Peyer's patch (tissue), 4 donors: ENCODE measurements at regions not wholly inside any gene's neighbourhood (a gene's known extent, or its start where the extent isn't known, plus 50 kb on each side); places are given as distances from the start of the nearest gene placed in this dataset.

ENCODE experiments used
- DNase-seq, 3 donors: peaks; one replicate each; pipeline ENCODE4 v3.0.0-alpha.2; 2017 to 2019
- H3K27ac ChIP-seq, 4 donors: fragments of 200-600 bp; sonication (generic); one replicate each; pipeline ENCODE4 v1.5.1; 2016 to 2019
- H3K27me3 ChIP-seq, 2 donors: fragments of 200-600 bp; sonication (generic); one replicate each; pipeline ENCODE4 v1.5.1; 2019
- H3K36me3 ChIP-seq, 3 donors: fragments of 200-600 bp; sonication (generic); one replicate each; pipeline ENCODE4 v1.5.1; 2016 to 2019
- H3K4me1 ChIP-seq, 4 donors: fragments of 200-600 bp; sonication (generic); one replicate each; pipeline ENCODE4 v1.5.1; 2016 to 2019
- H3K4me3 ChIP-seq, 4 donors: fragments of 200-600 bp; sonication (generic); 1 replicate in 3 of 4; 2 replicates in 1 of 4; pipeline ENCODE4 v1.5.1; 2016 to 2019; ENCODE audit warnings: mild to moderate bottlenecking in 1 of 4
- H3K9me3 ChIP-seq, 4 donors: fragments of 200-600 bp; sonication (generic); one replicate each; pipeline ENCODE4 v1.5.1; 2016 to 2019; ENCODE audit warnings: mild to moderate bottlenecking in 1 of 4
- CTCF ChIP-seq, 6 experiments: fragments of 450-650 bp in 4 of 6; fragments of 200-600 bp in 2 of 6; sonication (generic) in 1 of 6; IDR thresholded peaks; one replicate each; pipeline ENCODE4 v1.5.1; 2017 to 2019; ENCODE audit warnings: antibody characterized with exemption in 6 of 6, mild to moderate bottlenecking in 3 of 6, moderate library complexity in 1 of 6
- POLR2A ChIP-seq, 2 donors: fragments of 450-650 bp; IDR thresholded peaks; one replicate each; pipeline ENCODE4 v1.5.1; 2017; ENCODE audit warnings: antibody characterized with exemption in 2 of 2, mild to moderate bottlenecking in 2 of 2, moderate library complexity in 2 of 2

- TF ChIP-seq POLR2A (IDR thresholded peaks at IDR 0.05) (no peak), CTCF (IDR thresholded peaks at IDR 0.05) (no peak)
- DNase-seq = no peak
These were observed 133.8 kb upstream of the KCNH7 start for GRCh38 chr2:162972383-162972782.

GRCh38 chr2:162968306-162968705 is 129.7 kb upstream of the KCNH7 start:
- DNase-seq = no peak
- Histone ChIP-seq H3K4me1 (no peaks in the 10 kb centered on the region), H3K9me3 (no peaks in the 10 kb centered on the region), H3K4me3 (no peak overlapping the region), H3K27me3 (no peaks in the 10 kb centered on the region), H3K27ac (no peak overlapping the region), H3K36me3 (no peaks in the 10 kb centered on the region)
- no peak for TF ChIP-seq CTCF (IDR thresholded peaks at IDR 0.05)
- no peak for TF ChIP-seq POLR2A (IDR thresholded peaks at IDR 0.05)

More at GRCh38 chr2:162972383-162972782, 133.8 kb upstream of the KCNH7 start:
- no peaks in the 10 kb centered on the region for H3K36me3 ChIP-seq
- H3K4me1 ChIP-seq = no peaks in the 10 kb centered on the region
- H3K27ac ChIP-seq = no peak overlapping the region
- H3K4me3 ChIP-seq = no peak overlapping the region
- no peaks in the 10 kb centered on the region for H3K9me3 ChIP-seq
- H3K27me3 ChIP-seq = no peaks in the 10 kb centered on the region

- Histone ChIP-seq H3K9me3 (no peaks in the 10 kb centered on the region), H3K36me3 (no peaks in the 10 kb centered on the region), H3K27ac (no peak overlapping the region), H3K4me3 (no peak overlapping the region), H3K4me1 (no peaks in the 10 kb centered on the region), H3K27me3 (no peaks in the 10 kb centered on the region)
- TF ChIP-seq POLR2A (IDR thresholded peaks at IDR 0.05) = no peak
- no peak for DNase-seq
These were observed 129.2 kb upstream of the KCNH7 start for GRCh38 chr2:162967811-162968210.

- no peak for TF ChIP-seq POLR2A (IDR thresholded peaks at IDR 0.05)
- no peak for DNase-seq
- no peak overlapping the region for H3K4me3 ChIP-seq
These were observed 128.6 kb upstream of the KCNH7 start for GRCh38 chr2:162967147-162967546.

GRCh38 chr2:162965191-162965590 is 126.6 kb upstream of the KCNH7 start:
- H3K4me1 ChIP-seq = no peaks in the 10 kb centered on the region
- no peak overlapping the region for H3K4me3 ChIP-seq
- TF ChIP-seq POLR2A (IDR thresholded peaks at IDR 0.05) (no peak), CTCF (IDR thresholded peaks at IDR 0.05) (no peak)
- no peak overlapping the region for H3K27ac ChIP-seq
- no peaks in the 10 kb centered on the region for H3K27me3 ChIP-seq
- DNase-seq = no peak
- H3K9me3 ChIP-seq = no peaks in the 10 kb centered on the region
- no peaks in the 10 kb centered on the region for H3K36me3 ChIP-seq

More at GRCh38 chr2:162967147-162967546, 128.6 kb upstream of the KCNH7 start:
- no peak overlapping the region for H3K27ac ChIP-seq
- no peaks in the 10 kb centered on the region for H3K36me3 ChIP-seq
- H3K9me3 ChIP-seq = no peaks in the 10 kb centered on the region
- H3K4me1 ChIP-seq = no peaks in the 10 kb centered on the region
- H3K27me3 ChIP-seq = no peaks in the 10 kb centered on the region

- TF ChIP-seq CTCF (IDR thresholded peaks at IDR 0.05) (no peak), POLR2A (IDR thresholded peaks at IDR 0.05) (no peak)
- H3K27me3 ChIP-seq = no peaks in the 10 kb centered on the region
- no peaks in the 10 kb centered on the region for H3K4me1 ChIP-seq
- no peaks in the 10 kb centered on the region for H3K9me3 ChIP-seq
- no peaks in the 10 kb centered on the region for H3K36me3 ChIP-seq
- DNase-seq = no peak
- no peak overlapping the region for H3K4me3 ChIP-seq
- H3K27ac ChIP-seq = no peak overlapping the region
These were observed 125.9 kb upstream of the KCNH7 start for GRCh38 chr2:162964513-162964912.

GRCh38 chr2:162963156-162963555 is 124.6 kb upstream of the KCNH7 start:
- no peaks in the 10 kb centered on the region for H3K27me3 ChIP-seq
- no peak for DNase-seq
- TF ChIP-seq CTCF (IDR thresholded peaks at IDR 0.05) (no peak), POLR2A (IDR thresholded peaks at IDR 0.05) (no peak)
- H3K27ac ChIP-seq = no peak overlapping the region
- no peaks in the 10 kb centered on the region for H3K4me1 ChIP-seq
- H3K9me3 ChIP-seq = no peaks in the 10 kb centered on the region
- no peaks in the 10 kb centered on the region for H3K36me3 ChIP-seq
- no peak overlapping the region for H3K4me3 ChIP-seq
